Astrocyte of the cerebellum (primary cell): ENCODE measurements at regions not wholly inside any gene's neighbourhood (a gene's known extent, or its start where the extent isn't known, plus 50 kb on each side); places are given as distances from the start of the nearest gene placed in this dataset.

Source experiments
- DNase-seq: peaks from one replicate; pipeline ENCODE4 v3.0.0-alpha.2; 2011; ENCODE audit warnings: low read depth
- H3K4me3 ChIP-seq: 2 replicates; pipeline ENCODE4 v1.5.1; 2011; ENCODE audit warnings: mild to moderate bottlenecking, low read depth, low read length, moderate library complexity
- in situ Hi-C: cut with HindIII; loops from 2 replicates; pipeline ENCODE4 v1.10.0; 2017; ENCODE audit warnings: low sequenced_read_pairs
- TF ChIP-seq, protein P1 (sequence below): IDR thresholded peaks from 2 replicates; pipeline ENCODE4 v1.5.1; 2012; ENCODE audit warnings: low read length, low read depth, moderate library complexity, mild to moderate bottlenecking; ENCODE audit errors: missing control alignments

DNA sequence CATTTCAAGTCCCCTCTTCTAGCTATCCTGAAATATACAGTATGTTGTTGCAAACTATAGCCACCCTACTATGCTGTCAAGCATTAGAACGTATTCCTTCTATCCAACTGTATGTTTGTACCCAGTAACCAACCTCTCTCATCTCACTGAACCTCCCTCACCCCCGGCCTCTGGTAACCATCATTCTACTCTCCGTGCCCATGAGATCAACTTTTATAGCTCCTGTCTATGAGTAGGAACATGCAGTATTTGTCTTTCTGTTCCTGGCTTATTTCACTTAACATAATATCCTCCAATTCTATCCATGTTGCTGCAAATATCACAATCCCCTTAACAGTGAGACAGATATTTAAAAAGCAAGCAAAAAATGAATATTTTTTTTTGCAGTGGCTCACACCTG is 196.9 kb downstream of the PAX1 start:
- in situ Hi-C loops: no loop called here
- TF ChIP-seq, protein P1, sequence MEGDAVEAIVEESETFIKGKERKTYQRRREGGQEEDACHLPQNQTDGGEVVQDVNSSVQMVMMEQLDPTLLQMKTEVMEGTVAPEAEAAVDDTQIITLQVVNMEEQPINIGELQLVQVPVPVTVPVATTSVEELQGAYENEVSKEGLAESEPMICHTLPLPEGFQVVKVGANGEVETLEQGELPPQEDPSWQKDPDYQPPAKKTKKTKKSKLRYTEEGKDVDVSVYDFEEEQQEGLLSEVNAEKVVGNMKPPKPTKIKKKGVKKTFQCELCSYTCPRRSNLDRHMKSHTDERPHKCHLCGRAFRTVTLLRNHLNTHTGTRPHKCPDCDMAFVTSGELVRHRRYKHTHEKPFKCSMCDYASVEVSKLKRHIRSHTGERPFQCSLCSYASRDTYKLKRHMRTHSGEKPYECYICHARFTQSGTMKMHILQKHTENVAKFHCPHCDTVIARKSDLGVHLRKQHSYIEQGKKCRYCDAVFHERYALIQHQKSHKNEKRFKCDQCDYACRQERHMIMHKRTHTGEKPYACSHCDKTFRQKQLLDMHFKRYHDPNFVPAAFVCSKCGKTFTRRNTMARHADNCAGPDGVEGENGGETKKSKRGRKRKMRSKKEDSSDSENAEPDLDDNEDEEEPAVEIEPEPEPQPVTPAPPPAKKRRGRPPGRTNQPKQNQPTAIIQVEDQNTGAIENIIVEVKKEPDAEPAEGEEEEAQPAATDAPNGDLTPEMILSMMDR: no peak
- DNase-seq: no peak
- H3K4me3 ChIP-seq: no peak overlapping the region

DNA sequence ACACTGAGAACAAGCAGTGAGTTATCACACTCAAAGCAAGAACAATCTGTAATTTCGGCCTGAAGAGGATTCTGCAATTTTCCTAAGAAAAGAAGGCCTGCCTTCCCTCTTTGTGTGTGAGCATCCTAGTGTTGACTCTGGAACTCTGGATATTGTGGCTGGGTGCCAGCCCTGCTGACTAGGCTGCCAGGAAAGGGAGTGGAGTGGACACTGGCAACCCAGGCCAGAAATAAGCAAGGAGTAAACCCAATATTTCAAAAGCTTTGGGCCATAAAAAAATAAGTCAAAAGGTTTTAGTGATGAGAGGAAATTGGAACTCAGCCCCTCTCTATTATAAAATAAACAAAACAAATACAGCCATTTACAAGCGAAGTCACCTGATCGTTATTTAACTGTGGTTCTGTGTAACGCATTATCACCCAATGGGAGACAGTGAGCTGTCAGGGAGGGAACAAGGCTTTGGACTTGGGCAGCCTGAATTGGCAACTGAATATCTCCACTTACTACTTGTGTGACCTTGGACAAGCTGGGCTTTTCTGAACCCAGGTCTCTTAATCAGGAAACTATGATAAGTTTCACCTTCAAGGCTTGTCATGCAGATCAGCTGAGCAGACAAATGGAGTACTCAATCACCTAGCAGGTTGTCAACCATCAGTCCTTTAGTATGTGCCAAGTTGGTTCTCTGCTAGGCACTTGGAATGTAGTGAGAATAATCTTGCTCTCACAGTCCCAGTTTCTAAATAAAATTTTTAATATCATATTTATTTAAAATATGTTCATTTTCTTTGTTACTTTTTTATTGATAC is 196.2 kb downstream of the PAX1 start:
- no peak for DNase-seq
- TF ChIP-seq, protein P1: no peak
- in situ Hi-C loops: no loop called here

DNA sequence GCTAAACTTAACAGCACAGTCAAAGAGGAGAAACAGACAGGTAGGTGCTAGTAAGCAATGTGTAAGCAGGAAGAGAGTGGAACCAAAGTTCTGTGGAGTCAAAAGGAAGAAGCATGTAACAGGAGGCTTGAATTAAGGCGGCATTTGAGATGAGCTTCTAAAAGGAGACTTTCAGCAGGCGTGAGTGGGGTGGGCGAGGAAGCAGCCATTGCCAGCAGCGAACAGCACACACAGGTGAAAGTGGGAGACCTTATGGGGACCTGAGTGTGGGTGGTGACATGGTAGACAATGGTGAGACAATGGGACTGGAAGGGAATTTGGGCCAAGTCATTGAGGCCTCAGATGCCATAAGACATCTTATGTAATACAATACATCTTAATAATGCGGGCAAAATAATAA is 195.0 kb downstream of the PAX1 start:
- H3K4me3 ChIP-seq: no peak overlapping the region
- in situ Hi-C loops: no loop called here
- no peak for DNase-seq
- TF ChIP-seq, protein P1: no peak

More for the DNA sequence above, 196.2 kb downstream of the PAX1 start:
- no peak overlapping the region for H3K4me3 ChIP-seq

DNA sequence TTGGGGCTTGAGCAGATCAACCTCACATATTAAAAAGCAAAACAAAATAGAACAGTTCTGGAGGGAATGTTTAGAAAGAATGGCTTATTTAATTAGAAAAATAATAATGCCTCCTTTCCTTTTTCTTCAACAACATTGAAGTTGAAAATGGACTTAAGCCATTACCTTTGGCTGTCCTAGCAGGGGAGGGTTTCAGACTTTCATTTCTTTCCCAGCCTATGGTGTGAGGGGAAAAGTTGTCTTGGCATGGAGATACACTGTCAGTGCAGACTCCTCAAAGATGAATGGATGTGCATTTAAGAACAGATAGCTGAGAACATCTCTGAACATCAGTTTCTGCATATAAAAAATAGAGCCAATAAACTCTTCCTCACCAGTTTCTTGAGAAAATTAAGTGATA is 169.5 kb downstream of the PAX1 start:
- in situ Hi-C loops: no loop called here
- no peak overlapping the region for H3K4me3 ChIP-seq
- TF ChIP-seq, protein P1: no peak
- no peak for DNase-seq

DNA sequence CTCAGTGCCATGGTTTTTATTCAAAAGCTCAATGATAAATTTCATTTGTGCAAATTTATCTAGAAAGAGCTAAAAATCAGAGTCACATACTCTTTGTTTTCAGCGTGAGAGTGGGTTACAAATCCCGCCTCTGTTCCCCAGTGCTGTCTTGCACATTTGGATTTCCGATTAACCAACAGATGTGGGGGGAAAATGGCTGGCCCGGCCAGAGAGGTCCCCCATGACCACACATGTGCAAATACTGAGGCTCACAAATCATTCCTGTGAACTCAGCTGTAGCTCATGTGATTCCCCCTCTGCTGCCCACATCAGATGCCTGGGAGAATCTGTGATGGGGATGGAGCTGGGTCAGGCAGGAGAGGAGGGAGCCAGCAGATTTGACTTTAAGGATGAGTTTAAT is 168.7 kb downstream of the PAX1 start:
- DNase-seq: no peak
- in situ Hi-C loops: no loop called here
- TF ChIP-seq, protein P1: no peak
- H3K4me3 ChIP-seq: no peak overlapping the region

DNA sequence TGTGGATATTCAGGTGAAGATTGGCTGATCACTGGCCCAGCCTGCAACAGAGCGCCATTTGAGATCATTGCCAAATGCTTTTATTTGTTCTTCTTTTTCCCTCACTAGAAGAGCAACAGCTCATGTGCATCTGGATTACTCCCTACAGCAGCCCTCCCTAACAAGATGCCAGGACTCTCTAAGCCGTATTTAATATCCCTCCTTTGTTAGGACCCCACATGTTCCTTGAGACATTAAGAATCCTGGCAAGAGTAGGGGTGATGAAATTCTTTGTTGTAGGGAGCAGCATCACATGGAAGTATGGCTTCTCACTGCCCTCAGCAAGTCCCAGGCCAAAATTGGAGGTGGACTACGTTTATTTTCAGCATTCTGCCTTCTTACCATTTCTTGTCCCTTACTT is 167.8 kb downstream of the PAX1 start:
- TF ChIP-seq, protein P1: no peak
- no peak for DNase-seq
- in situ Hi-C loops: no loop called here
- no peak overlapping the region for H3K4me3 ChIP-seq
